ENCODE measurements at regions not wholly inside any gene's neighbourhood (a gene's known extent, or its start where the extent isn't known, plus 50 kb on each side); places are given as distances from the start of the nearest gene placed in this dataset.

GRCh38 chr2:176388861-176389260 lies 119.6 kb downstream of the MTX2 start:
- DNase-seq (ENCODE audit: low spot score): no peak

- peak; percentile 13 for DNase-seq (ENCODE audit: low spot score)
Measured at GRCh38 chr2:176390276-176391147, 121.3 kb downstream of the MTX2 start.

GRCh38 chr2:176391148-176391419 lies 121.8 kb downstream of the MTX2 start:
- DNase-seq (ENCODE audit: low spot score): no peak

- no peak for DNase-seq (ENCODE audit: low spot score)
Measured at GRCh38 chr2:176392249-176392648, 123.0 kb downstream of the MTX2 start.

GRCh38 chr2:176392744-176393414 lies 123.6 kb downstream of the MTX2 start:
- DNase-seq (ENCODE audit: low spot score): no peak

GRCh38 chr2:176395273-176395854 lies 126.1 kb downstream of the MTX2 start:
- DNase-seq (ENCODE audit: low spot score): peak; percentile 60

- DNase-seq (ENCODE audit: low spot score): peak; percentile 13
Measured at GRCh38 chr2:176398243-176399073, 129.2 kb downstream of the MTX2 start.

GRCh38 chr2:176399074-176399598 lies 129.9 kb downstream of the MTX2 start:
- DNase-seq (ENCODE audit: low spot score): no peak

- no peak for DNase-seq (ENCODE audit: low spot score)
Measured at GRCh38 chr2:176405477-176405876, 136.2 kb downstream of the MTX2 start.

- no peak for DNase-seq (ENCODE audit: low spot score)
Measured at GRCh38 chr2:176407706-176408105, 138.5 kb downstream of the MTX2 start.

- no peak for DNase-seq (ENCODE audit: low spot score)
Measured at GRCh38 chr2:176409671-176410070, 140.4 kb downstream of the MTX2 start.

GRCh38 chr2:176412136-176412535 lies 142.9 kb downstream of the MTX2 start:
- no peak for DNase-seq (ENCODE audit: low spot score)

GRCh38 chr2:176413786-176414185 lies 144.5 kb downstream of the MTX2 start:
- no peak for DNase-seq (ENCODE audit: low spot score)

GRCh38 chr2:176414641-176415040 lies 145.4 kb downstream of the MTX2 start:
- no peak for DNase-seq (ENCODE audit: low spot score)

- DNase-seq (ENCODE audit: low spot score): no peak
Measured at GRCh38 chr2:176415174-176415895, 146.1 kb downstream of the MTX2 start.

- no peak for DNase-seq (ENCODE audit: low spot score)
Measured at GRCh38 chr2:176415937-176416499, 146.8 kb downstream of the MTX2 start.

GRCh38 chr2:176418768-176419167 lies 149.5 kb downstream of the MTX2 start:
- DNase-seq (ENCODE audit: low spot score): no peak

- DNase-seq (ENCODE audit: low spot score): peak; percentile 65
Measured at GRCh38 chr2:176419591-176420071, 150.4 kb downstream of the MTX2 start.

GRCh38 chr2:176421297-176422050 lies 152.2 kb downstream of the MTX2 start:
- DNase-seq (ENCODE audit: low spot score): peak; percentile 91

GRCh38 chr2:176423819-176424218 lies 154.6 kb downstream of the MTX2 start:
- no peak for DNase-seq (ENCODE audit: low spot score)
